ENCODE measurements at regions not wholly inside any gene's neighbourhood (a gene's known extent, or its start where the extent isn't known, plus 50 kb on each side); places are given as distances from the start of the nearest gene placed in this dataset.

GRCh38 chr6:15026832-15027231 lies 219.0 kb upstream of the JARID2 start:
- Histone ChIP-seq H4K20me1 (ENCODE audit: insufficient read depth) (no peaks in the 10 kb centered on the region), H3K79me2 (ENCODE audit: insufficient read depth) (no peaks in the 10 kb centered on the region), H3K9me3 (ENCODE audit: low read depth) (no peaks in the 10 kb centered on the region), H3K9me2 (ENCODE audit: insufficient read depth) (no peaks in the 10 kb centered on the region), H3K27ac (no peak overlapping the region), H3K4me3 (no peak overlapping the region), H3F3A (ENCODE audit: insufficient read depth) (no peaks in the 10 kb centered on the region), H3K36me3 (ENCODE audit: low read depth) (no peaks in the 10 kb centered on the region), H3K9ac (no peak overlapping the region), H3K4me2 (ENCODE audit: unreplicated experiment) (no peak overlapping the region), H2AFZ (no peak overlapping the region), H3K27me3 (replicated peaks; ENCODE audit: insufficient read depth) (no peaks in the 10 kb centered on the region), H3K4me1 (ENCODE audit: insufficient read depth) (no peaks in the 10 kb centered on the region)
- in situ Hi-C loops (cut with MboI) = no loop called here
- 78 to 86% methylated on average over 6 of the region's 6 CpGs for whole genome bisulfite sequencing, 2 experiments (ENCODE audit: low coverage in 1 of 2, low lambda C conversion rate in 2 of 2, missing lambda C conversion rate in 2 of 2)
- DNase-seq = no peak
- TF ChIP-seq EZH2phosphoT487 (IDR thresholded peaks at IDR 0.05; ENCODE audit: insufficient read depth, low read depth) (no peak), EZH2 (IDR thresholded peaks at IDR 0.05; ENCODE audit: insufficient read depth, poor library complexity, severe bottlenecking) (no peak)

DNA sequence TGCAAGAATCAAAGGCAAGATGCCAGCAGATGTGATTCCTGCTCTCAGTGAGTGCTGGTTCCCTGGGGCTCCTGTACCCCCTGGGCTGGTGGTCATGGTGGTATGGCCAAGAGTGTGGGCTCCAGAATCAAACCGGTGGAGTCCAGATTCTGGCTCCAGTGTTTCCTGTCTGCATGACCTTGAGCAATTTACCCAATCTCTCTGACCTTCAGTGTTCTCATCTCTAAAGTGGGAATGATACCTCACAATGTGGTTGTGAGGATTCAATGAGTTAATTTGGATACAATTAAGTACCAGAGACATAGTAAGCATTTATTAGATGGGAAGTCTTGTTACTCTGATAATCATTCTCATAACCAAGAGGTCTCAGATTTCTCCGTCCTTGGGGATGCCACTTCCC lies 218.4 kb upstream of the JARID2 start:
- no peaks in the 10 kb centered on the region for H3K9me3 ChIP-seq (ENCODE audit: low read depth)
- no peak for DNase-seq
- no peaks in the 10 kb centered on the region for H3K9me2 ChIP-seq (ENCODE audit: insufficient read depth)
- H3F3A ChIP-seq (ENCODE audit: insufficient read depth) = no peaks in the 10 kb centered on the region
- WGBS, 2 experiments (ENCODE audit: low coverage in 1 of 2, low lambda C conversion rate in 2 of 2, missing lambda C conversion rate in 2 of 2) = 86 to 98% methylated on average over 2 of the region's 2 CpGs
- H3K27ac ChIP-seq = no peak overlapping the region
- no peaks in the 10 kb centered on the region for H4K20me1 ChIP-seq (ENCODE audit: insufficient read depth)
- no peak overlapping the region for H3K9ac ChIP-seq
- no peaks in the 10 kb centered on the region for H3K4me1 ChIP-seq (ENCODE audit: insufficient read depth)
- no peak for TF ChIP-seq EZH2 (IDR thresholded peaks at IDR 0.05; ENCODE audit: insufficient read depth, poor library complexity, severe bottlenecking)
- no peak for TF ChIP-seq EZH2phosphoT487 (IDR thresholded peaks at IDR 0.05; ENCODE audit: insufficient read depth, low read depth)
- no peak overlapping the region for H2AFZ ChIP-seq
- H3K4me2 ChIP-seq (ENCODE audit: unreplicated experiment) = no peak overlapping the region
- no peak overlapping the region for H3K4me3 ChIP-seq
- no peaks in the 10 kb centered on the region for H3K27me3 ChIP-seq (replicated peaks; ENCODE audit: insufficient read depth)
- H3K79me2 ChIP-seq (ENCODE audit: insufficient read depth) = no peaks in the 10 kb centered on the region
- in situ Hi-C loops (cut with MboI) = no loop called here
- H3K36me3 ChIP-seq (ENCODE audit: low read depth) = no peaks in the 10 kb centered on the region

- no peaks in the 10 kb centered on the region for H4K20me1 ChIP-seq (ENCODE audit: insufficient read depth)
- no peaks in the 10 kb centered on the region for H3K9me2 ChIP-seq (ENCODE audit: insufficient read depth)
- DNase-seq = no peak
- H3K9ac ChIP-seq = no peak overlapping the region
- H3K4me2 ChIP-seq (ENCODE audit: unreplicated experiment) = no peak overlapping the region
- H3K79me2 ChIP-seq (ENCODE audit: insufficient read depth) = no peaks in the 10 kb centered on the region
- WGBS, 2 experiments (ENCODE audit: low coverage in 1 of 2, low lambda C conversion rate in 2 of 2, missing lambda C conversion rate in 2 of 2) = 52 to 61% methylated on average over 2 of the region's 2 CpGs
- H3F3A ChIP-seq (ENCODE audit: insufficient read depth) = no peaks in the 10 kb centered on the region
- no peak overlapping the region for H3K4me3 ChIP-seq
- H3K27ac ChIP-seq = no peak overlapping the region
- no peaks in the 10 kb centered on the region for H3K9me3 ChIP-seq (ENCODE audit: low read depth)
- no peaks in the 10 kb centered on the region for H3K4me1 ChIP-seq (ENCODE audit: insufficient read depth)
- TF ChIP-seq EZH2 (IDR thresholded peaks at IDR 0.05; ENCODE audit: insufficient read depth, poor library complexity, severe bottlenecking) = no peak
- no peak for TF ChIP-seq EZH2phosphoT487 (IDR thresholded peaks at IDR 0.05; ENCODE audit: insufficient read depth, low read depth)
- no peak overlapping the region for H2AFZ ChIP-seq
- in situ Hi-C loops (cut with MboI) = no loop called here
- H3K27me3 ChIP-seq (replicated peaks; ENCODE audit: insufficient read depth) = no peaks in the 10 kb centered on the region
- H3K36me3 ChIP-seq (ENCODE audit: low read depth) = no peaks in the 10 kb centered on the region
These were observed 213.9 kb upstream of the JARID2 start for GRCh38 chr6:15032015-15032414.

DNA sequence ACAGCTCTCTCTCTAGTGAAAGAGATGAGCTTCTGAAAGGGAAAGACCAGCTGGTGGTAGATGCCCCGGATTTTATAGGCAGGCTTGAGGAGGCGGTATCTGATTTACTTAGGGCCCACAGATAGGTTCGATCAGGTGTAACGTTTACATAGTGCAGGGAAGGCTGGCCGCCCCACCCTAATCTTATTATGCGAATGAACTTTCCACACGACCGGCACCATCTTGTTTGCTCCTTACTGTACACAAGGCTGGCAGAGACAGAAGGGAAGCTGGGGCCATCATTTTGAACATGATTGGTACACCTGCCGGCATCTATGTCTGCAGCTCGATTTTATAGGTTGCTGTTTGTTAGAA lies 212.0 kb upstream of the JARID2 start:
- in situ Hi-C loops (cut with MboI) = no loop called here

GRCh38 chr6:15036690-15037245 lies 209.1 kb upstream of the JARID2 start:
- Histone ChIP-seq H3K4me2 (ENCODE audit: unreplicated experiment) (no peak overlapping the region), H3F3A (ENCODE audit: insufficient read depth) (no peaks in the 10 kb centered on the region), H3K4me1 (ENCODE audit: insufficient read depth) (no peaks in the 10 kb centered on the region), H3K79me2 (ENCODE audit: insufficient read depth) (no peaks in the 10 kb centered on the region), H3K36me3 (ENCODE audit: low read depth) (no peaks in the 10 kb centered on the region), H2AFZ (no peak overlapping the region), H3K27ac (no peak overlapping the region), H3K9me2 (ENCODE audit: insufficient read depth) (no peaks in the 10 kb centered on the region), H3K9ac (no peak overlapping the region), H4K20me1 (ENCODE audit: insufficient read depth) (no peaks in the 10 kb centered on the region), H3K4me3 (no peak overlapping the region), H3K9me3 (ENCODE audit: low read depth) (no peaks in the 10 kb centered on the region), H3K27me3 (replicated peaks; ENCODE audit: insufficient read depth) (no peaks in the 10 kb centered on the region)
- DNase-seq = no peak
- in situ Hi-C loops (cut with MboI) = no loop called here
- TF ChIP-seq EZH2phosphoT487 (IDR thresholded peaks at IDR 0.05; ENCODE audit: insufficient read depth, low read depth) = no peak
- no peak for TF ChIP-seq EZH2 (IDR thresholded peaks at IDR 0.05; ENCODE audit: insufficient read depth, poor library complexity, severe bottlenecking)
- WGBS, 2 experiments (ENCODE audit: low coverage in 1 of 2, low lambda C conversion rate in 2 of 2, missing lambda C conversion rate in 2 of 2) = 55 to 61% methylated on average over 10 of the region's 10 CpGs

More for the DNA sequence above, 212.0 kb upstream of the JARID2 start:
- TF ChIP-seq EZH2 (IDR thresholded peaks at IDR 0.05; ENCODE audit: insufficient read depth, poor library complexity, severe bottlenecking) = no peak
- TF ChIP-seq EZH2phosphoT487 (IDR thresholded peaks at IDR 0.05; ENCODE audit: insufficient read depth, low read depth) = no peak
- Histone ChIP-seq H4K20me1 (ENCODE audit: insufficient read depth) (no peaks in the 10 kb centered on the region), H3K27me3 (replicated peaks; ENCODE audit: insufficient read depth) (no peaks in the 10 kb centered on the region), H3K4me3 (no peak overlapping the region), H3F3A (ENCODE audit: insufficient read depth) (no peaks in the 10 kb centered on the region), H3K4me1 (ENCODE audit: insufficient read depth) (no peaks in the 10 kb centered on the region), H3K9me2 (ENCODE audit: insufficient read depth) (no peaks in the 10 kb centered on the region), H3K79me2 (ENCODE audit: insufficient read depth) (no peaks in the 10 kb centered on the region), H2AFZ (no peak overlapping the region), H3K27ac (no peak overlapping the region), H3K36me3 (ENCODE audit: low read depth) (no peaks in the 10 kb centered on the region), H3K9ac (no peak overlapping the region), H3K4me2 (ENCODE audit: unreplicated experiment) (no peak overlapping the region), H3K9me3 (ENCODE audit: low read depth) (no peaks in the 10 kb centered on the region)
- WGBS, 2 experiments (ENCODE audit: low coverage in 1 of 2, low lambda C conversion rate in 2 of 2, missing lambda C conversion rate in 2 of 2) = 84 to 87% methylated on average over 10 of the region's 10 CpGs
- DNase-seq = no peak

Data from GM23248 (cell line).